C4-2B (cell line): ENCODE measurements at regions not wholly inside any gene's neighbourhood (a gene's known extent, or its start where the extent isn't known, plus 50 kb on each side); places are given as distances from the start of the nearest gene placed in this dataset.

Experiments used
- H3K27ac ChIP-seq: fragments of 450-650 bp; 2 replicates; pipeline ENCODE4 v1.5.1; 2017
- CTCF ChIP-seq: fragments of 450-650 bp; conservative IDR thresholded peaks from 2 replicates; pipeline ENCODE4 v1.5.1; 2017; ENCODE audit warnings: mild to moderate bottlenecking
- ZFX ChIP-seq: fragments of 450-650 bp; IDR thresholded peaks from 2 replicates; pipeline ENCODE4 v1.6.1; 2017

GRCh38 chr10:21176934-21177480 lies 279.9 kb upstream of the NEBL start:
- TF ChIP-seq ZFX (no peak), CTCF (no peak)
- H3K27ac ChIP-seq: no peak overlapping the region

GRCh38 chr10:21175797-21176196 lies 278.7 kb upstream of the NEBL start:
- H3K27ac ChIP-seq: peak overlapping the region; percentile 23; the same call in 1 of the 2 replicates
- TF ChIP-seq ZFX (no peak), CTCF (no peak)

GRCh38 chr10:21174715-21175495 lies 277.8 kb upstream of the NEBL start:
- TF ChIP-seq CTCF (no peak), ZFX (no peak)
- peak overlapping the region; percentile 63 for H3K27ac ChIP-seq

- peak overlapping the region; percentile 63 for H3K27ac ChIP-seq
- TF ChIP-seq ZFX: peak; percentile 36; the same call in 1 of the 2 replicates
- TF ChIP-seq CTCF: no peak
These were observed 276.9 kb upstream of the NEBL start for GRCh38 chr10:21173802-21174714.

- H3K27ac ChIP-seq: peak overlapping the region; percentile 63
- TF ChIP-seq ZFX: no peak
- TF ChIP-seq CTCF: peak; percentile 10; the same call in 1 of the 2 replicates
These were observed 276.1 kb upstream of the NEBL start for GRCh38 chr10:21172930-21173801.

GRCh38 chr10:21172542-21172929 lies 275.4 kb upstream of the NEBL start:
- TF ChIP-seq ZFX (no peak), CTCF (no peak)
- peak overlapping the region; percentile 63 for H3K27ac ChIP-seq
